ENCODE measurements at regions not wholly inside any gene's neighbourhood (a gene's known extent, or its start where the extent isn't known, plus 50 kb on each side); places are given as distances from the start of the nearest gene placed in this dataset.

GRCh38 chr5:116343961-116344360, 230.7 kb downstream of the SEMA6A start:
- no peak for TF ChIP-seq CTCF (IDR thresholded peaks at IDR 0.05)
- TF ChIP-seq, protein P1, sequence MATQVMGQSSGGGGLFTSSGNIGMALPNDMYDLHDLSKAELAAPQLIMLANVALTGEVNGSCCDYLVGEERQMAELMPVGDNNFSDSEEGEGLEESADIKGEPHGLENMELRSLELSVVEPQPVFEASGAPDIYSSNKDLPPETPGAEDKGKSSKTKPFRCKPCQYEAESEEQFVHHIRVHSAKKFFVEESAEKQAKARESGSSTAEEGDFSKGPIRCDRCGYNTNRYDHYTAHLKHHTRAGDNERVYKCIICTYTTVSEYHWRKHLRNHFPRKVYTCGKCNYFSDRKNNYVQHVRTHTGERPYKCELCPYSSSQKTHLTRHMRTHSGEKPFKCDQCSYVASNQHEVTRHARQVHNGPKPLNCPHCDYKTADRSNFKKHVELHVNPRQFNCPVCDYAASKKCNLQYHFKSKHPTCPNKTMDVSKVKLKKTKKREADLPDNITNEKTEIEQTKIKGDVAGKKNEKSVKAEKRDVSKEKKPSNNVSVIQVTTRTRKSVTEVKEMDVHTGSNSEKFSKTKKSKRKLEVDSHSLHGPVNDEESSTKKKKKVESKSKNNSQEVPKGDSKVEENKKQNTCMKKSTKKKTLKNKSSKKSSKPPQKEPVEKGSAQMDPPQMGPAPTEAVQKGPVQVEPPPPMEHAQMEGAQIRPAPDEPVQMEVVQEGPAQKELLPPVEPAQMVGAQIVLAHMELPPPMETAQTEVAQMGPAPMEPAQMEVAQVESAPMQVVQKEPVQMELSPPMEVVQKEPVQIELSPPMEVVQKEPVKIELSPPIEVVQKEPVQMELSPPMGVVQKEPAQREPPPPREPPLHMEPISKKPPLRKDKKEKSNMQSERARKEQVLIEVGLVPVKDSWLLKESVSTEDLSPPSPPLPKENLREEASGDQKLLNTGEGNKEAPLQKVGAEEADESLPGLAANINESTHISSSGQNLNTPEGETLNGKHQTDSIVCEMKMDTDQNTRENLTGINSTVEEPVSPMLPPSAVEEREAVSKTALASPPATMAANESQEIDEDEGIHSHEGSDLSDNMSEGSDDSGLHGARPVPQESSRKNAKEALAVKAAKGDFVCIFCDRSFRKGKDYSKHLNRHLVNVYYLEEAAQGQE (IDR thresholded peaks at IDR 0.05; ENCODE audit: low read depth, low read length): no peak
- no peak for TF ChIP-seq TEAD4 (IDR thresholded peaks at IDR 0.05; ENCODE audit: borderline replicate concordance, insufficient read depth)
- no peak for TF ChIP-seq TCF12 (IDR thresholded peaks at IDR 0.05)
- no peak for TF ChIP-seq POLR2AphosphoS5 (IDR thresholded peaks at IDR 0.05; ENCODE audit: low read depth, low read length)
- no peak for TF ChIP-seq RFX5 (IDR thresholded peaks at IDR 0.05; ENCODE audit: low read length)
- no peak for TF ChIP-seq NRF1 (IDR thresholded peaks at IDR 0.05; ENCODE audit: low read depth, low read length)
- no peak for TF ChIP-seq EP300 (IDR thresholded peaks at IDR 0.05; ENCODE audit: borderline replicate concordance in 1 of 2, low read depth in 1 of 2, low read length in 1 of 2)
- no peak for TF ChIP-seq RCOR1 (IDR thresholded peaks at IDR 0.05; ENCODE audit: low read length)

All from SK-N-SH (cell line).